ENCODE measurements at regions not wholly inside any gene's neighbourhood (a gene's known extent, or its start where the extent isn't known, plus 50 kb on each side); places are given as distances from the start of the nearest gene placed in this dataset.

DNA sequence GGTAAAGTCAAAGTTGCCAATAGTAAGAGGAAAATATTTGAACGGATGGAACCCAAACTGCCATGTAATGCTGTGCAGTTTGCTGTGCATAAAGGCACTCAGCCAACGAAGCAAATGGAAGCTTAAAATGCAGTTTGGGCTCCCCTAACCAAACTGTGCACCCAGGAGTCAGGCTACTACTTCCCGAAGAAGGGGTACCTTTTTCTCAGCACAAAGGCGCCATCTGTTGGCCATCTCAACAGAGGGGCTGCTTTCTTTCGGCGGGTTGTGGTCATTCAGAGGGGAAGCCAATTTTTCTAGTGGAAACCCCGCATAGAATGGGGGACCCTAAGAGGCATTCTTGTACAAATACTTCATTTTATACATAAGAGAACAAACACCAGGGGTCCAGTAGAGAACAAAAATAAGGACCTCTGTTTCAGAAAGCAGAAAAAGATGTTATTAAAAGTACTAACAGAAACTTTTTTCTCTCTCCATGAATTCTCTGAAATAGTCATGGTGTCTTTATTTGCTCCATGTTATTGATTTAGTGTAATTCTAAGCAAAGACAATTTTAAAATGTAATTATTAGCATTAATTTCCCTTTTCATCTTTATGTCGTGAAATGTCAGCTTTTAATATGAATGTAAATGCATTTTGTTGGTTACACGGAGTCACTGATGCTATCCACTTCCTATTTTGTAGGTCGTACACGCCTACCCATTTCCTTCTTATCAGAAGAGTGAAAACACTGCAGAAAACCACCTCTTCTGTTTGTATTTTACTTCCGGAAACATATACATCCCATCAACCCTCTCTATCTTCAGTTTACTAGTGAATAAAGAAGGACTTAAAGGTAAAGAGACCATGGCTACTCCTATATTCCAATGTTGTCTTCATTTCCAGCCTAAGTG lies 453.3 kb downstream of the KCNJ2 start:
- TF ChIP-seq POLR2AphosphoS5 (IDR thresholded peaks at IDR 0.05) (no peak), EP300 (IDR thresholded peaks at IDR 0.05) (no peak)
- TF ChIP-seq, protein P1, sequence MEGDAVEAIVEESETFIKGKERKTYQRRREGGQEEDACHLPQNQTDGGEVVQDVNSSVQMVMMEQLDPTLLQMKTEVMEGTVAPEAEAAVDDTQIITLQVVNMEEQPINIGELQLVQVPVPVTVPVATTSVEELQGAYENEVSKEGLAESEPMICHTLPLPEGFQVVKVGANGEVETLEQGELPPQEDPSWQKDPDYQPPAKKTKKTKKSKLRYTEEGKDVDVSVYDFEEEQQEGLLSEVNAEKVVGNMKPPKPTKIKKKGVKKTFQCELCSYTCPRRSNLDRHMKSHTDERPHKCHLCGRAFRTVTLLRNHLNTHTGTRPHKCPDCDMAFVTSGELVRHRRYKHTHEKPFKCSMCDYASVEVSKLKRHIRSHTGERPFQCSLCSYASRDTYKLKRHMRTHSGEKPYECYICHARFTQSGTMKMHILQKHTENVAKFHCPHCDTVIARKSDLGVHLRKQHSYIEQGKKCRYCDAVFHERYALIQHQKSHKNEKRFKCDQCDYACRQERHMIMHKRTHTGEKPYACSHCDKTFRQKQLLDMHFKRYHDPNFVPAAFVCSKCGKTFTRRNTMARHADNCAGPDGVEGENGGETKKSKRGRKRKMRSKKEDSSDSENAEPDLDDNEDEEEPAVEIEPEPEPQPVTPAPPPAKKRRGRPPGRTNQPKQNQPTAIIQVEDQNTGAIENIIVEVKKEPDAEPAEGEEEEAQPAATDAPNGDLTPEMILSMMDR (IDR thresholded peaks at IDR 0.05): no peak
